Panc1 (cell line): ENCODE measurements at regions not wholly inside any gene's neighbourhood (a gene's known extent, or its start where the extent isn't known, plus 50 kb on each side); places are given as distances from the start of the nearest gene placed in this dataset.

Experiments
- ATAC-seq: fragments of 200-7000 bp; cut with Tn5 transposase; 2 replicates; pipeline ENCODE4 v1.9.1; 2020; ENCODE audit warnings: mild to moderate bottlenecking, moderate library complexity
- BruUV-seq: library from RNA; stranded (reverse); fragments of 400-500 nt; replicated peaks from 2 replicates; lab custom pipeline; 2021; lab: Mats Ljungman, UMichigan
- CTCF ChIA-PET: fragments of 300-600 bp; sonication (Branson Sonifier 250); formaldehyde crosslinking; loops from one replicate; lab custom pipeline; 2022; ENCODE audit warnings: antibody characterized with exemption; lab: Charles Lee
- POLR2A ChIA-PET: fragments of 300-600 bp; sonication (Branson Sonifier 250); formaldehyde crosslinking; loops from one replicate; lab custom pipeline; 2022; ENCODE audit warnings: antibody characterized with exemption; lab: Charles Lee
- DNase-seq: peaks from one replicate; pipeline ENCODE4 v3.0.0-alpha.2; 2010; ENCODE audit warnings: low read depth, low spot score
- H3K27ac ChIP-seq: 2 replicates; pipeline ENCODE4 v1.5.1; 2011; ENCODE audit warnings: mild to moderate bottlenecking, low read length, inconsistent platforms
- H3K27me3 ChIP-seq: fragments of 200-500 bp; sonication (Bioruptor generic); 2 replicates; pipeline ENCODE4 v1.6.0; 2014; ENCODE audit warnings: low read length, inconsistent platforms; ENCODE audit not compliant: control insufficient read depth, insufficient read depth
- H3K36me3 ChIP-seq: fragments of 200-500 bp; sonication (Bioruptor generic); 2 replicates; pipeline ENCODE4 v1.5.1; 2014; ENCODE audit warnings: inconsistent platforms, mild to moderate bottlenecking, low read length, moderate library complexity; ENCODE audit not compliant: control insufficient read depth, insufficient read depth
- H3K4me1 ChIP-seq: 2 replicates; pipeline ENCODE4 v1.5.1; 2011; ENCODE audit warnings: inconsistent platforms, mild to moderate bottlenecking, low read length, moderate library complexity; ENCODE audit not compliant: control insufficient read depth, insufficient read depth
- H3K4me3 ChIP-seq, 2 experiments: 2 replicates each; pipeline ENCODE4 v1.5.1; 2011 to 2012; ENCODE audit warnings: low read depth in 2 of 2, low read length in 2 of 2, mild to moderate bottlenecking in 2 of 2, inconsistent platforms in 1 of 2, moderate library complexity in 1 of 2
- H3K9me3 ChIP-seq: fragments of 200-500 bp; sonication (Bioruptor generic); 2 replicates; pipeline ENCODE4 v1.5.1; 2014; ENCODE audit warnings: low read depth, mild to moderate bottlenecking, inconsistent platforms, low read length, moderate library complexity; ENCODE audit not compliant: control insufficient read depth, insufficient read depth
- CTCF ChIP-seq: fragments of 450-650 bp; IDR thresholded peaks from 2 replicates; pipeline ENCODE4 v1.5.1; 2017; ENCODE audit warnings: mild to moderate bottlenecking
- POLR2AphosphoS5 ChIP-seq: IDR thresholded peaks from 2 replicates; pipeline ENCODE4 v1.6.1; 2012; ENCODE audit warnings: mild to moderate bottlenecking, low read depth, low read length, moderate library complexity
- SIN3A ChIP-seq: IDR thresholded peaks from 2 replicates; pipeline ENCODE4 v1.6.1; 2012; ENCODE audit warnings: low read depth, mild to moderate bottlenecking, low read length, moderate library complexity, borderline replicate concordance; ENCODE audit not compliant: insufficient read depth
- TCF7L2 ChIP-seq: IDR thresholded peaks from 2 replicates; pipeline ENCODE4 v1.6.1; 2011; ENCODE audit warnings: mild to moderate bottlenecking, low read depth, low read length, inconsistent platforms
- in situ Hi-C: cut with HindIII; loops from 2 replicates; pipeline ENCODE4 v1.10.0; 2016; ENCODE audit warnings: low sequenced_read_pairs, low pct_unique_long_range_greater_than_20kb
- intact Hi-C: fragments of 100-400 bp; cut with micrococcal nuclease; formaldehyde crosslinking; loops from one replicate; pipeline ENCODE4 v1.10.0; 2022; ENCODE audit not compliant: unreplicated experiment
- TF ChIP-seq, protein P1 (sequence below), 2 experiments: IDR thresholded peaks; 2 replicates each; pipeline ENCODE4 v1.6.1; 2011 to 2012; ENCODE audit warnings: low read depth in 2 of 2, control low read depth in 1 of 2, low read length in 1 of 2, mild to moderate bottlenecking in 1 of 2, moderate library complexity in 1 of 2; ENCODE audit not compliant: insufficient read depth in 1 of 2

DNA sequence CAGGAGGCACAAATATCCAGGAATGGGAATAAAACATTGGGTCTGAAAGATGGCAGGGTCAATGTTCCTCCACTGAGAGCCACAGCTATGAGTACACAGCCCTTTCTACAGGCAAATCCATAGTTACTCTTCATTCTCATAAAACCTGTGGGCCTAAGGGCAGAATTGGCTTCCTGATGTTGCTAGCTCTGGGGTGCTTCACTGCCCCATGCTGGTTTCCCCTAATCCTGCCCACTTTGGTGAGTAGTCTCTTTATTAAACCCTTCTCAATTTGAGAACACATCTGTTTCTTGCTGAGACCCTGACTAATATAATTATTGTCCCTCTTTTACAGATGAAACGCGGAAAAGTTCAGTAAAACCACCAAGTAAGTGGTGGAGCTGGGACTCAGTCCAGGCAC is 66.3 kb upstream of the RAI14 start:
- CTCF ChIA-PET = interaction anchor here (0.6 kb wide), 1 partner anchor 119 kb away, joined by 8 read pairs; no protein-coding TSS in a partner anchor
- Histone ChIP-seq H3K27me3 (peaks cover 3% of the 10 kb centered on the region; the same call in 1 of the 2 replicates), H3K4me3 (no peak overlapping the region), H3K27ac (no peak overlapping the region), H3K4me1 (no peaks in the 10 kb centered on the region), H3K36me3 (no peaks in the 10 kb centered on the region), H3K9me3 (no peaks in the 10 kb centered on the region)
- ATAC-seq (no peak), DNase-seq (no peak)
- intact Hi-C loops = no loop called here
- no TSS peak for BruUV-seq
- TF ChIP-seq TCF7L2 = no peak
- POLR2A ChIA-PET = no interaction called here
- in situ Hi-C loops = no loop called here

GRCh38 chr5:34591723-34592122 is 64.4 kb upstream of the RAI14 start:
- in situ Hi-C loops = no loop called here
- no peak for ATAC-seq
- H3K27ac ChIP-seq = no peak overlapping the region
- ChIA-PET CTCF (no interaction called here), POLR2A (no interaction called here)
- no peaks in the 10 kb centered on the region for H3K4me1 ChIP-seq
- H3K27me3 ChIP-seq = peaks cover 3% of the 10 kb centered on the region; the same call in 1 of the 2 replicates
- BruUV-seq = no TSS peak
- no peaks in the 10 kb centered on the region for H3K36me3 ChIP-seq
- DNase-seq = no peak
- H3K4me3 ChIP-seq = no peak overlapping the region
- no peaks in the 10 kb centered on the region for H3K9me3 ChIP-seq
- intact Hi-C loops = no loop called here
- TF ChIP-seq, protein P1, sequence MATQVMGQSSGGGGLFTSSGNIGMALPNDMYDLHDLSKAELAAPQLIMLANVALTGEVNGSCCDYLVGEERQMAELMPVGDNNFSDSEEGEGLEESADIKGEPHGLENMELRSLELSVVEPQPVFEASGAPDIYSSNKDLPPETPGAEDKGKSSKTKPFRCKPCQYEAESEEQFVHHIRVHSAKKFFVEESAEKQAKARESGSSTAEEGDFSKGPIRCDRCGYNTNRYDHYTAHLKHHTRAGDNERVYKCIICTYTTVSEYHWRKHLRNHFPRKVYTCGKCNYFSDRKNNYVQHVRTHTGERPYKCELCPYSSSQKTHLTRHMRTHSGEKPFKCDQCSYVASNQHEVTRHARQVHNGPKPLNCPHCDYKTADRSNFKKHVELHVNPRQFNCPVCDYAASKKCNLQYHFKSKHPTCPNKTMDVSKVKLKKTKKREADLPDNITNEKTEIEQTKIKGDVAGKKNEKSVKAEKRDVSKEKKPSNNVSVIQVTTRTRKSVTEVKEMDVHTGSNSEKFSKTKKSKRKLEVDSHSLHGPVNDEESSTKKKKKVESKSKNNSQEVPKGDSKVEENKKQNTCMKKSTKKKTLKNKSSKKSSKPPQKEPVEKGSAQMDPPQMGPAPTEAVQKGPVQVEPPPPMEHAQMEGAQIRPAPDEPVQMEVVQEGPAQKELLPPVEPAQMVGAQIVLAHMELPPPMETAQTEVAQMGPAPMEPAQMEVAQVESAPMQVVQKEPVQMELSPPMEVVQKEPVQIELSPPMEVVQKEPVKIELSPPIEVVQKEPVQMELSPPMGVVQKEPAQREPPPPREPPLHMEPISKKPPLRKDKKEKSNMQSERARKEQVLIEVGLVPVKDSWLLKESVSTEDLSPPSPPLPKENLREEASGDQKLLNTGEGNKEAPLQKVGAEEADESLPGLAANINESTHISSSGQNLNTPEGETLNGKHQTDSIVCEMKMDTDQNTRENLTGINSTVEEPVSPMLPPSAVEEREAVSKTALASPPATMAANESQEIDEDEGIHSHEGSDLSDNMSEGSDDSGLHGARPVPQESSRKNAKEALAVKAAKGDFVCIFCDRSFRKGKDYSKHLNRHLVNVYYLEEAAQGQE (IDR thresholded peaks at IDR 0.05; ENCODE audit: insufficient read depth in 1 of 2, low read depth in 2 of 2, low read length in 1 of 2) = no peak
- TF ChIP-seq POLR2AphosphoS5 (no peak), SIN3A (no peak), CTCF (no peak), TCF7L2 (no peak)

DNA sequence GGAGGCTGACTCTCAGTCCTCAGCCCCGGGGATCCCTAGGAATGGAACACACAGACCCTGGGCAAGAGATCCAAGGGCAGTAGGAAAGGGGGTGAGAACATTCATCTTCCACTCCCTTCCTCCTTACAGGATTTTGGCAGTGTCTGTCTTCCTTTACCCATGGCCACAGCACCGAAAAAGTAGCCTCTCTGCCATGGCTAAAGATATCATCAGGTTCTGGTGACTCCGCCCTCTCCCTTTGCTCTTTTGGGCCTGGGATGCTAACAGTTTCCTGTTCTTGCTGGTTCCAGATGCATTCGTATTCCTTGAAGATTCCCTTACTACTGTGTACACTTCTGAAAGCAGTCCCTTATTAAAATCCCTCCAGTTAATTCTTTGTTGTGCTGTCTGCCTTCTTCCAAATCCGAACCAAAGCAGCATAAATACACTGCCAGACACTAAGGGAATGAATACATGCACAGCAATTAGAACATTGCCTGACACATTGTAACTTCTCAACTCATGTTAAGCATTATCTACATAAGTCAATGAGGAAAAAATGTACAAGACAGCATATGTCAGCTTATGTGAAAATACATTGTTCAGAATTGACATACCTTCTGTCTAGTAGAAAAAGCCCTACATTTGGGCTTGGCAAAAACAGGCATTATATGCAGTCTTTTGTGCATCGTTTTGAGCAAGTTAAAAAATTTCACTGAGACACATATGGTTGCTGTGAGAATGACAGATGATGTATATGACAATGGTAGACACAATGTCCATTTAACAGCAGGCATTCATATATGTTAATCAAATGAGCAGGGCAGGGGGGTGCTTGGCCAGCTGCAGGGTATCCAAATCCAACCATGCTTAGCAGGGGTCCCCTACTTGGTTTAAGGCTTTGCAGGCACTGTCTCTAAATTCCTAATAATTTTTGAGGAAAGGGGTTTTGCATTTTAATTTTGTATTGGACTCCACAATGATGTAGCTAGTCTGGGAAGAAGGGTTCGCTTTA is 58.8 kb upstream of the RAI14 start:
- H3K9me3 ChIP-seq = no peaks in the 10 kb centered on the region
- H3K36me3 ChIP-seq = no peaks in the 10 kb centered on the region
- no peak overlapping the region for H3K27ac ChIP-seq
- intact Hi-C loops (no loop called here), in situ Hi-C loops (no loop called here)
- no peak for ATAC-seq
- H3K4me3 ChIP-seq = no peak overlapping the region
- CTCF ChIA-PET = interaction anchor here (0.7 kb wide), 1 partner anchor 13 kb away, joined by 3 read pairs; no protein-coding TSS in a partner anchor
- POLR2A ChIA-PET = no interaction called here
- TF ChIP-seq, protein P1 (IDR thresholded peaks at IDR 0.05; ENCODE audit: insufficient read depth in 1 of 2, low read depth in 2 of 2, low read length in 1 of 2) = no peak
- no peak for TF ChIP-seq CTCF
- no peak for TF ChIP-seq TCF7L2
- no peak for TF ChIP-seq POLR2AphosphoS5
- TF ChIP-seq SIN3A = no peak
- no peak for DNase-seq
- H3K4me1 ChIP-seq = no peaks in the 10 kb centered on the region
- H3K27me3 ChIP-seq = no peaks in the 10 kb centered on the region
- BruUV-seq = no TSS peak
